Lower leg skin (tissue), 3 donors: ENCODE measurements at regions not wholly inside any gene's neighbourhood (a gene's known extent, or its start where the extent isn't known, plus 50 kb on each side); places are given as distances from the start of the nearest gene placed in this dataset.

Source experiments
- POLR2A ChIP-seq, 2 donors: fragments of 450-650 bp; IDR thresholded peaks; one replicate each; pipeline ENCODE4 v1.6.1; 2016 to 2017; ENCODE audit warnings: antibody characterized with exemption in 2 of 2, mild to moderate bottlenecking in 1 of 2, moderate library complexity in 1 of 2
- TF ChIP-seq, protein P1 (sequence below), 3 donors: fragments of 450-650 bp; IDR thresholded peaks; one replicate each; pipeline ENCODE4 v1.5.1; 2016; ENCODE audit warnings: antibody characterized with exemption in 3 of 3, mild to moderate bottlenecking in 3 of 3, moderate library complexity in 2 of 3

DNA sequence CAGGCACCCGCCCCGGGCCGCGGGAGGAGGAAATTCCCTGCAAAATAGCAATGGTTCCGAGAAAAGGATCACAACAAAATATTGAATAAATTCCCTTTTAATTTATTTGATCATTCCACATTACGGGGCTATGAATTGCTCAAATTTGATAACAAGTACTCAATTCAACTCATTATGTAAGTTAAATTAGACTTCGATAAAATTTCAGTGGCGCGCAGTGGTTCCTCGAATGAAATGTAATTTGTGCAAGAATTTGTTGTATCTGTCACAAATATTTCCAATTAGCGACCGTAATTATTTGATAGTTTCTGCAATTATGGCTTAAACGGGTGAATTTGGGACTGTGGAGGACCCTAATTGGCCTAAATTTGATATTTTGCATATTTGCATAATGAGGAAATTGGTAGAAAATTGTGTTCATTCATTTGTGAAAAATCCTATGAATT lies 76.0 kb upstream of the TBCA start:
- TF ChIP-seq, protein P1, sequence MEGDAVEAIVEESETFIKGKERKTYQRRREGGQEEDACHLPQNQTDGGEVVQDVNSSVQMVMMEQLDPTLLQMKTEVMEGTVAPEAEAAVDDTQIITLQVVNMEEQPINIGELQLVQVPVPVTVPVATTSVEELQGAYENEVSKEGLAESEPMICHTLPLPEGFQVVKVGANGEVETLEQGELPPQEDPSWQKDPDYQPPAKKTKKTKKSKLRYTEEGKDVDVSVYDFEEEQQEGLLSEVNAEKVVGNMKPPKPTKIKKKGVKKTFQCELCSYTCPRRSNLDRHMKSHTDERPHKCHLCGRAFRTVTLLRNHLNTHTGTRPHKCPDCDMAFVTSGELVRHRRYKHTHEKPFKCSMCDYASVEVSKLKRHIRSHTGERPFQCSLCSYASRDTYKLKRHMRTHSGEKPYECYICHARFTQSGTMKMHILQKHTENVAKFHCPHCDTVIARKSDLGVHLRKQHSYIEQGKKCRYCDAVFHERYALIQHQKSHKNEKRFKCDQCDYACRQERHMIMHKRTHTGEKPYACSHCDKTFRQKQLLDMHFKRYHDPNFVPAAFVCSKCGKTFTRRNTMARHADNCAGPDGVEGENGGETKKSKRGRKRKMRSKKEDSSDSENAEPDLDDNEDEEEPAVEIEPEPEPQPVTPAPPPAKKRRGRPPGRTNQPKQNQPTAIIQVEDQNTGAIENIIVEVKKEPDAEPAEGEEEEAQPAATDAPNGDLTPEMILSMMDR (IDR thresholded peaks at IDR 0.05), result no peak
- no peak for TF ChIP-seq POLR2A (IDR thresholded peaks at IDR 0.05)
